Panc1 (cell line): ENCODE measurements at regions not wholly inside any gene's neighbourhood (a gene's known extent, or its start where the extent isn't known, plus 50 kb on each side); places are given as distances from the start of the nearest gene placed in this dataset.

Experiments
- ATAC-seq: fragments of 200-7000 bp; cut with Tn5 transposase; 2 replicates; pipeline ENCODE4 v1.9.1; 2020; ENCODE audit warnings: mild to moderate bottlenecking, moderate library complexity
- BruUV-seq: library from RNA; stranded (reverse); fragments of 400-500 nt; replicated peaks from 2 replicates; lab custom pipeline; 2021; lab: Mats Ljungman, UMichigan
- CTCF ChIA-PET: fragments of 300-600 bp; sonication (Branson Sonifier 250); formaldehyde crosslinking; loops from one replicate; lab custom pipeline; 2022; ENCODE audit warnings: antibody characterized with exemption; lab: Charles Lee
- POLR2A ChIA-PET: fragments of 300-600 bp; sonication (Branson Sonifier 250); formaldehyde crosslinking; loops from one replicate; lab custom pipeline; 2022; ENCODE audit warnings: antibody characterized with exemption; lab: Charles Lee
- DNase-seq: peaks from one replicate; pipeline ENCODE4 v3.0.0-alpha.2; 2010; ENCODE audit warnings: low read depth, low spot score
- H3K27ac ChIP-seq: 2 replicates; pipeline ENCODE4 v1.5.1; 2011; ENCODE audit warnings: mild to moderate bottlenecking, low read length, inconsistent platforms
- H3K27me3 ChIP-seq: fragments of 200-500 bp; sonication (Bioruptor generic); 2 replicates; pipeline ENCODE4 v1.6.0; 2014; ENCODE audit warnings: low read length, inconsistent platforms; ENCODE audit not compliant: control insufficient read depth, insufficient read depth
- H3K36me3 ChIP-seq: fragments of 200-500 bp; sonication (Bioruptor generic); 2 replicates; pipeline ENCODE4 v1.5.1; 2014; ENCODE audit warnings: inconsistent platforms, mild to moderate bottlenecking, low read length, moderate library complexity; ENCODE audit not compliant: control insufficient read depth, insufficient read depth
- H3K4me1 ChIP-seq: 2 replicates; pipeline ENCODE4 v1.5.1; 2011; ENCODE audit warnings: inconsistent platforms, mild to moderate bottlenecking, low read length, moderate library complexity; ENCODE audit not compliant: control insufficient read depth, insufficient read depth
- H3K4me3 ChIP-seq, 2 experiments: 2 replicates each; pipeline ENCODE4 v1.5.1; 2011 to 2012; ENCODE audit warnings: low read depth in 2 of 2, low read length in 2 of 2, mild to moderate bottlenecking in 2 of 2, inconsistent platforms in 1 of 2, moderate library complexity in 1 of 2
- H3K9me3 ChIP-seq: fragments of 200-500 bp; sonication (Bioruptor generic); 2 replicates; pipeline ENCODE4 v1.5.1; 2014; ENCODE audit warnings: low read depth, mild to moderate bottlenecking, inconsistent platforms, low read length, moderate library complexity; ENCODE audit not compliant: control insufficient read depth, insufficient read depth
- CTCF ChIP-seq: fragments of 450-650 bp; IDR thresholded peaks from 2 replicates; pipeline ENCODE4 v1.5.1; 2017; ENCODE audit warnings: mild to moderate bottlenecking
- POLR2AphosphoS5 ChIP-seq: IDR thresholded peaks from 2 replicates; pipeline ENCODE4 v1.6.1; 2012; ENCODE audit warnings: mild to moderate bottlenecking, low read depth, low read length, moderate library complexity
- REST ChIP-seq, 2 experiments: IDR thresholded peaks; 2 replicates each; pipeline ENCODE4 v1.6.1; 2011 to 2012; ENCODE audit warnings: low read depth in 2 of 2, control low read depth in 1 of 2, low read length in 1 of 2, mild to moderate bottlenecking in 1 of 2, moderate library complexity in 1 of 2; ENCODE audit not compliant: insufficient read depth in 1 of 2
- SIN3A ChIP-seq: IDR thresholded peaks from 2 replicates; pipeline ENCODE4 v1.6.1; 2012; ENCODE audit warnings: low read depth, mild to moderate bottlenecking, low read length, moderate library complexity, borderline replicate concordance; ENCODE audit not compliant: insufficient read depth
- TCF7L2 ChIP-seq: IDR thresholded peaks from 2 replicates; pipeline ENCODE4 v1.6.1; 2011; ENCODE audit warnings: mild to moderate bottlenecking, low read depth, low read length, inconsistent platforms
- in situ Hi-C: cut with HindIII; loops from 2 replicates; pipeline ENCODE4 v1.10.0; 2016; ENCODE audit warnings: low sequenced_read_pairs, low pct_unique_long_range_greater_than_20kb
- intact Hi-C: fragments of 100-400 bp; cut with micrococcal nuclease; formaldehyde crosslinking; loops from one replicate; pipeline ENCODE4 v1.10.0; 2022; ENCODE audit not compliant: unreplicated experiment

GRCh38 chr4:163688856-163689255, 194.4 kb downstream of the TMA16 start:
- TF ChIP-seq SIN3A (no peak), REST (IDR thresholded peaks at IDR 0.05; ENCODE audit: insufficient read depth in 1 of 2, low read depth in 2 of 2, low read length in 1 of 2) (no peak), TCF7L2 (no peak), CTCF (no peak), POLR2AphosphoS5 (no peak)
- intact Hi-C loops (no loop called here), in situ Hi-C loops (no loop called here)
- no peak overlapping the region for H3K27ac ChIP-seq
- ChIA-PET POLR2A (no interaction called here), CTCF (no interaction called here)
- H3K27me3 ChIP-seq, result no peaks in the 10 kb centered on the region
- H3K4me3 ChIP-seq, result no peak overlapping the region
- ATAC-seq (no peak), DNase-seq (no peak)
- H3K9me3 ChIP-seq, result no peaks in the 10 kb centered on the region
- no peaks in the 10 kb centered on the region for H3K4me1 ChIP-seq
- BruUV-seq, result no TSS peak
- H3K36me3 ChIP-seq, result no peaks in the 10 kb centered on the region

- H3K4me1 ChIP-seq, result no peaks in the 10 kb centered on the region
- H3K36me3 ChIP-seq, result no peaks in the 10 kb centered on the region
- H3K9me3 ChIP-seq, result no peaks in the 10 kb centered on the region
- no peaks in the 10 kb centered on the region for H3K27me3 ChIP-seq
- in situ Hi-C loops (no loop called here), intact Hi-C loops (no loop called here)
- no peak for DNase-seq
- no peak for TF ChIP-seq TCF7L2
- TF ChIP-seq SIN3A, result no peak
- TF ChIP-seq CTCF, result no peak
- TF ChIP-seq POLR2AphosphoS5, result no peak
- no peak for TF ChIP-seq REST (IDR thresholded peaks at IDR 0.05; ENCODE audit: insufficient read depth in 1 of 2, low read depth in 2 of 2, low read length in 1 of 2)
- H3K27ac ChIP-seq, result no peak overlapping the region
- CTCF ChIA-PET, result no interaction called here
- no peak overlapping the region for H3K4me3 ChIP-seq
- POLR2A ChIA-PET, result no interaction called here
- BruUV-seq, result no TSS peak
- ATAC-seq, result no peak
These were observed 198.7 kb downstream of the TMA16 start for GRCh38 chr4:163693211-163693610.
